Fibroblast of gingiva (primary cell): ENCODE measurements at regions not wholly inside any gene's neighbourhood (a gene's known extent, or its start where the extent isn't known, plus 50 kb on each side); places are given as distances from the start of the nearest gene placed in this dataset.
A peak's percentile ranks its signal among the peaks of the same experiment; 100 is the strongest.

Experiments
- DNase-seq: peaks from one replicate; pipeline ENCODE4 v3.0.0-alpha.2; 2011; ENCODE audit warnings: low read depth

DNA sequence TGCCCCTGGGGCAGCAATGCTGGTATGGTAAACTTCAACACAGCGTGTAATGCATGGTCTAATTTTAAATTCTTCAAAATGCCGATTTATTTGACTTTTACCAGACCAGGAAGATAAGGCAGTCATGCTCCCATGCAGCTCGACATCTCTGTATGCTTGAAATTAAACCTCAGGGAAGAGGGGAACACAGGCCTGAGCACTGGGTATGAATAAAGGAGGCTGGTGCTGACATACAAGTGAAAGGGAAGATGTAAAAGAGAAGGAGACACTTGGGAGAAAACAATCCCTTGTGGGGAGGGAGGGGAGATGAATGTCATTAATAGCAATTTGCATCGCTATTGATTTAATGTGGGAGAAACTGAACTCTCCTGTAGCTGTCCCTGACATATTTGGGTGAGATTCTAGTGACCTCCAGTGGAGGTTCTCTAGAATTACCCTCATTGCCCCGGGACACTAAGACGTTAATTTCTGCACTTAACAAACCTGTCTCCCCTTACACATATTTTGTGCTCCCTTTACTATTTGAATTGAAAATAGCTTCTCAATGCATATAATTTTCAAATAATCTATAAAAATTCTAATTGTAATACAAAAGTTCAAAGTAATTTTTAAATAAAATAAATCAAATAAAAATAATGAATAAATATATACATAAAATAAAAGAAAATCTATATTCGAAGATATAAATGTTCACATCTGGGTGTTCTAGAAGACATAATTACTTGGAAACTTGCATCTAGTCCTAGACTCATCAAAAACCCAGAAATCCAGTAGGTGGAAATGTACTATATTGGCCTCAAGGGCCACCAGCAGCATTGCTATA is 283.1 kb downstream of the LMX1A start:
- DNase-seq, result peak; percentile 50

DNA sequence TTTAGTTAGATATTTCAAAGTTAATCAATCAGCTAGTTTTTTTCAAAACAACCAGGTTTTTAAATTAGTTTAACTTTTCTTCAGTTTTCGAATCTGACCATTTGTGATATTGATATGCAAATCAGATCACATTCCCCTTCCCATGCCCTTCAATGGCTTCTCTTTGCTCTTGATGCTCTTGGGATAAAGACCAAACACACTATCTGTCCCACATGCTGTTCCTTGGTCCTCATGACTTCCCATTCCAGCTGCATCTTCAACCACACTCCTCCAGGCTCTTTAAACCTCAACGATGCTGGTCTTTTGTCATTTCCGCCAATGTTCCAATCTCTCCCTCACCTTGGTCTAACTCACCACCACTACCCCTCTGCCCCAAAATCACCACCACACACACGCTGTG is 285.8 kb downstream of the LMX1A start:
- DNase-seq, result no peak

DNA sequence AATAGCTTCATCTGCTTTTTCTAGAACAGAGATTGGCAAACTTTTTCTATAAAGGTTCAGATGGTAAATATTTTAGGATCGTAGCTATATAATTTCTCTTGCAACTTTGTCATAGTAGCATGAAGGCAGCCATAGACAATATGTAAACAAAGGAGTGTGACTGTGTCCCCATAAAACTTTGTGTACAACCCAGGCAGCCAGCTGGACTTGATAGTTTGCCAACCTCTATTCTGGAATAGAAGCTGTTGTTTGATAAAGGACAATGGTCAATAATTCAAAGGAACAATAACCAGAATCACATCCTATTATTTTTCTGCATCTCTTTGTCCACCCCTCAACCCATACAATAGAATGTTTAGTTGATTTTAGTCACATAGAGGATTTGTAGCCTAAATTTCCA is 286.7 kb downstream of the LMX1A start:
- DNase-seq, result no peak

DNA sequence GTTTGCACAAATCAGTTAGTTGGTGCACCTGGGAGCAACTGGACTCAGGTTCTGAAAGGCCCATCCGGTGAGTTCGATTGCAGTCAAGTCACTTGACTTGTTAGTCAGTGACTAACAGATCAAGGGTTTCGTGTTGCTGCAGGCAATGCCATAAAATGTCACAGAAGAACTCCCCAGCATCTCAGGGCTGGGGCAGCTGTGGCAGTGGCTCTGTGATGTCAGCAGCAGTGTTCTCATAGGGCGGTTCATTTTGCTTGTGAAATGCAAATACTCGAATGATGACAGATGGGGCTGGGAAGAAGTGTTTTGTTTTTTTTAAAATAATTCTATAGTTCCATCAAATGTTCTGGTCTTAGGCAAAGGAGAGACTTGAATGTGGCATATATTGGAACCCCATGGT is 287.8 kb downstream of the LMX1A start:
- no peak for DNase-seq

DNA sequence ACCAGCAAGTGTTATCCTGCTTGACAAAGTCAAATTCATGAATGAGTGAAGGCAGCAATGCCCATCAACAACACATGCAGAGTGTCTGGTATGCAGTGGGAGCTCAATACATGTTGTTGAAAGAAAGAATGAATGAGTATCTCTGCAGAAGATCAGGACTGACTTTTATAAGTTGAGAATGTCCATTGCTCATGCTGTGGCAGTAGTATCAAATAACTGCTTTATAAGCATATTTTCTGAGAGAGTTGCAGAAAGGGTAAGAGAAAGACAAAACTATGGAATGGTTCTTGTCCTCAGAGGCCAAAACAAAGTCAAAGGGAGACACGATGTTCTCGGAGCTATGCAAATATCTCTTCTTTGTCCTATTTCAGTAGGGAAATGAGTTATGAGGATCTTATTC is 288.7 kb downstream of the LMX1A start:
- no peak for DNase-seq

DNA sequence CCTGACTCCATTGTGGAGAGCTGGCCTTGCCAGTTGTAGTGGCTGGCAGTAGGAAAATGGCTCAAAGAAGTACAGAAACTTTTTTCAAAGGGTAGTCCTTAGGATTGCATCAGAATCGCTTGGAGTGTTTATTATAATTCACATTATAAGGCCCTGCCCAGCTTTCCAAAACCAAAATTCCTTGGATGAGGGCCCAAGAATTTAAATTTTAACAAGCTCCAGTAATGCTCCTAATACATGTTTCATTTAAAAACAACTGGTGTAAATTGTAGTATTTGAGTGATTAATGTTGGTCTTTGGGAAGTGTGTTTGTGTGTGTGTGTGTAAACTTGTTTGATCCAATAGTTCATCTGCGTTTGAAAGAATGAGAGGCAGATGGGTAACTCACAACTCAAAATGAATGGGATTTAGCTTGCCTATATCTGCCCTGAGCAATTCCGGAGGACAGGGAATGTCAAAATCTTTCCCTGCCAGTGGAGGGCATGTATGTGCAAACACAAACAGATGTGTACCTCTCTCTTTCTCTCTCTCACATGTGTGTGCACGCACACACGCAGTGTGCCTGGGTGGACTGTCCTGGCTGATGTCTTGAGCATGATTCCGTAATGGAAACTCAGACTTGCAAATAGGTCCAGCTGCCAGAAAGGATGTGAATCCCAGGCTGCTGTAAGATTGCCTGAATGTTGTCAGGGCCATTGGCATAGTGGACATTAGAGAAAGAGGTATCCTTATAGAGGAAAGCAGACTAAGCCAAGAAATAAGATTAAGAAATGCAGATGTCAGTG is 293.1 kb downstream of the LMX1A start:
- peak; percentile 17 for DNase-seq

DNA sequence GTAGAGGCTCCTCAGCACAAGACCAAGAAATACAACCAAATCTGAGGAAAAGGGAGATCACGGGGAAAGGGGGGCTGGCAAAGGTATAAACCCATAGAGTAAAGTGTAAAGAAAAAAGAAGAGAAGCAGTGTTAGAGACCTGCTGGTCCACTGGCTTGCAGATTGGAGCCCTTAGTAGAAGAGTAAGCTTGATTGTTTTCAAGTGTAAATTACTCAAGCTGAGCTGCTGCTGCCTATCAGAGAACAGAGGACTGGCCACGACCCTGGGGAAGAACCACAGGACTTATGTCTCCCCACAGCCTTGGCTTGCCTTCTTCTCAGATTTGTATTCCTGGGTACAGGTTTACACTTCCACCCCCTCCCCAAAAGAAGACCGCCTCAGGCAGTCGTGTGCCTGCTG is 294.2 kb downstream of the LMX1A start:
- no peak for DNase-seq

DNA sequence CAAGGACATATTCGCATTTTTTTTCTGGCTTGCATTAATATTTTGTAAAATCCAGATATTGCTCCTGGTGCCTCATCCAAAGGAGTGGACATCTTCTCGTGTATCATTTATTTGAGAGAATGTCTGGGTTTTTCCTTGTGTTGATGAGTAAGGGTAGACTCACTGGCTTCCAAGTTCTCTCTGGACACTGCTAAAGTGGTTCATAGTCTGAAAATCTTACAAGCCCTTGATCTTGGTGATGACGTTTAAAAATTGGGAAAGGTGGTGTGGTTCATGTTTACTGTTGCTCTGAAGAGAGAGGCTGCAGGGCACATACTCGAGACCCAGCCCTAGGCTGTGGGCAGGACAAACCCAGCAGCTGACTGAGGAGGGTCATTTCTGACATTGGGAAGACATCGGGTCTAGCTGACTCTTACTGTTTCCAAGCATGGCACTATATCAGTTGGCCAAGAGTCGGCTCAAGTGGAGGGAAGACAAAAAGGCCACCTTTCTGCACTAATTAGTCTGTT is 296.2 kb downstream of the LMX1A start:
- no peak for DNase-seq

DNA sequence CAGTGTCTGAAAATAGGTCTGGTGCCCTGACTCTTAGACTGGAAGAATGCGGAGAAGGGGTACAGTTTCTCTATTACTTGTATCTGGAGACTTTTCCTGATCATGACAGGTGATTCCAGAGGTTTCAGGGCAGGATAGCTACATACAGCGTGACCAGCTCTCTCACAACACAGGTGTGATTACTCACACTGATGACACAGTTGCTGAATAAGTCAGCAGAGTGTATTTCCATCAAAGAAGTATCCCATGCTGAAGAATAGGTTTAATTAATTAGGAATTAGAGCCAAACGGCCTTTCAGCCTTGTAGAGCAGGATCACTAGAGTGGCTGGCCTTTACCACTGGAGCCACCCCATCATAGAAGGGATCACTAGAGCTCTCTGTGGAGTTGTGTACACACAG is 298.6 kb downstream of the LMX1A start:
- DNase-seq, result no peak

DNA sequence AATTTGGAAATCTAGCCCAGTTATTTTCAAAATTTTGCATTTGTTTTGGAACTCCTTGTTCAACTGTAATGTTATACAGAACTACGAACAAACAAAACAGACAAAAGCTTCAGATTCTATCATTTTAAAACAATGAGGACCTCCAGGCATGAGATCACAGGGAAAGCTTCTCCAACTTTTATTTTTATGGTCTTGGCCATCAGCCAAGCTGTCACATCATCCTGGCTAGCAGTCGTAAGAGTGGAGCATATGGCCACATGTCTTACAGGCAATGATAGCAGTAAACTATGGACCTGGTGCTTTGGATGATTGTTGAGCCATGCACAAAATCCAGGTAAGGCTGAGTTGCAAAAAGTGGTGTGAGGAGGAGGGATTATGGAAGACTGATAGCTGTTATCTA is 299.6 kb downstream of the LMX1A start:
- DNase-seq, result no peak

DNA sequence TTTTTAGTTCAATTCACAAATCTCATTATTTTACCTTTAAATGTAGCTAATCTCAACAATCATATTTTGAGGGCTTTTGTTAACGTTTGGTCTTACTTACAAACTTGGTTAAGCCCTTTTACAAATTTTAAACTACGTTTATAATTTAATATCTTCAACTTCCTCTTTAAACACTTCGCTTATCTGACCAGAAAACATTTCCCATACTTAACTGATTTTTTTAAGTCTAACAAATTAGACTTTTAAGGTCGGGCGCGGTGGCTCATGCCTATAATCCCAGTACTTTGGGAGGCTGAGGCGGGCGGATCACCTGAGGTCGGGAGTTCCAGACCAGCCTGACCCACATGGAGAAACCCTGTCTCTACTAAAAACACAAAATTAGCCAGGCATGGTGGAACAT is 300.9 kb downstream of the LMX1A start:
- DNase-seq, result no peak

DNA sequence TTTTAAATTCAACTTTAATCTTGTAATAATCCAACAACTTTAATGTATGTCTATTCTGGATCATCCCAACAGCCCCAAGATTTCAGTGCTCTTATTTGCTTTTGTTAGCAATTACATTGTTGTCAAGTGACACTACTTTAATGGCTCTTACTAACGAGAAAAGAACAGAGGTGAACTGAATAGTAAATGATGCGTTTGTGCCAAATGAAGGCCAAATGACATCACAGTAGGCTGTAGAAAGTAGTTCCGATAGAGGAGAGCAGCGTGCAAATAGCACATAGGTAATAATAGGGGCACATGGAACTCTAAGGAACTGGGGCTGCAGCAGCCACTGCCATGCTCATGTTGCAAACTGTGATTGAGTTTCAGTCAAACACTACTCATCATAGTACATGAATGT is 301.9 kb downstream of the LMX1A start:
- DNase-seq, result no peak

DNA sequence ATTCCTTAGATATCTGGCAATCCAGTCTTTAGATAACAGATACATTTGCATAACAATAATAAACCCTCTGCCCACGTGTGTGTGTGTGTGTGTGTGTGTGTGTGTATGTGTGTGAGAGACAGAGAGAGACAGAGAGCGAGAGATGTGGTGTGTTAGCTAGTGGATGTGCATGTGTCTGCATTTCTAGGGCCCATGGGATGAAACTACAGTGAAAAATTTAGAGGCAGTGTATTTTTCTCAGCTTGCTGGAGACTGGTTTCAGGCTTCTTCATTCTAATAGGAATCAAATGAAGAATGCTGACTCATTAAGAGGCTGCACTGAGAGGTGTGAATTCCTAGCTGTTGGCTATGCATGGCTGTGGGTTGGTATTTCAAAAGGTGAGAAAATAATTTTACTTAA is 303.2 kb downstream of the LMX1A start:
- no peak for DNase-seq

DNA sequence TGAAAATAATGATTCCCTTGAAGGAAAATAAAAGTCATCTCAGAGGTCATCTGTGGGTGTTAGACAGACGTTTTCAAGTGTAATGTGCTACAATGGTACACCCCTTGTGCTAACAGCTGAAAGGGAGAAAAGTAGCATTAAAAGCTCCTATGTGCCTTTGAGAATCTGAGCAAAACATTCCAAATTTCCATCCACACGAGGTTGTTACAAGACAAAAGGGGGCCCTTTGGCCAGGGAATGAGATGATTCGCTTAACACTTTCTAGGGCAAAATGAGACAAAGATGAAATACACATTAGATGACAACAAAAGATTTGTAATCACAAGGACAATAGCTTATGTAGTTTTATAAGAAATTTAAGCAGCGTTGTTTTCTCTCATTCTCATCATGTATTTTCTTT is 303.6 kb downstream of the LMX1A start:
- no peak for DNase-seq

DNA sequence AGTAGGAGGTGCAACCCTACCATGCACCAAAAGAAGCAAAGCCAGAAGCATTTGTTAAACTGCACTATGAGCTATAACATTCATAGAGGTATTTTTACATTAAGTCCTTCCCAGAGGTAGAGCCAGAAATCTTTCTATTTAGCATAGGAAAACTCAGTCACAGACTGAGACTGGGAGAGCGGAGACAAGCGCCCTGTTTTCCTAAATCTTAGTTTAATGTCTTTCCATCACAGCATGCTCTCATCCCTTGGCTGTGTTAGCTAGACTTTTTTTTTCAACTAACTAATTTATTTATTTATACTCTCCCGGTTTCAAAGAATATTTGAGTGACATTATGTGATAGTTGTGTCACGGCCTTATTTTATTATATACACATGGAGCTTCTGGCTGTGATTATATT is 304.1 kb downstream of the LMX1A start:
- no peak for DNase-seq

DNA sequence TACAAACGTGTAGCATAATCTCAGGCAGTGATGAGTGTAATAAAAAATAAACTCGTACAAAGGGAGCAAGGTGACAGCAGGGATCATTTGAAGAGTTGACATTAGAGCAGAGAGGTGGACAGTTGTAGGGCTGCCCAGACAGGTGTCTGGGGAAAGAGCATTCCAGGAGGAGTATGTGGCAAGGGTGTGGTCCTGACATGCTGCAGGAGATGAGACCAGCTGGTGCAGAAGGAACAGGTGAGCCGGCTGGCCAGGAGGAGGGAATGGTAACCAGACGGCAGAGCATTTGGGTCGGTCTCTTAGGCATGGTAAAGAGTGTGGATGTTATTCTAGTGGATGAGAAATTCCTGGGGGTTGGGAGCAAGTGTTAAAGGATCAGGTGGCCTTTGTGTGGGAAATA is 306.3 kb downstream of the LMX1A start:
- DNase-seq, result no peak

DNA sequence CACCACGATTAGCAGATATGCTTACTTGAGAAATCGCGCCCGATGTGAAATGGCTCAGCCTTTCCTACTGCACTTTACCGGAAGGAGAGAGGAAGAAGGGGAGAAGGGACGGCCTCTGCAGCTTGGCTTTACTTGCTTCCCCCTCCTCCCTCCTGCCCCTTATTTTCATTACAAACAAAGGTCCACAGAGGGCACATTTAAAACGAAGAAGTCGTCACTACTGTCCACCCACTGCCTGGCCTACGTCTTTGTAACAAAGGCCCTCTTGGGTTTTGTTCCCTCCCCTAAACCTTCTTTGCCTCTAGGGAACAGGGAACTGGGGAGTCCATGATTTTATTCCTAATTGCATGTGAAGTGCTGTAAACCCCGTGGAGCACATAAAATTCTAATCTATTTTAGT is 308.5 kb downstream of the LMX1A start:
- no peak for DNase-seq

DNA sequence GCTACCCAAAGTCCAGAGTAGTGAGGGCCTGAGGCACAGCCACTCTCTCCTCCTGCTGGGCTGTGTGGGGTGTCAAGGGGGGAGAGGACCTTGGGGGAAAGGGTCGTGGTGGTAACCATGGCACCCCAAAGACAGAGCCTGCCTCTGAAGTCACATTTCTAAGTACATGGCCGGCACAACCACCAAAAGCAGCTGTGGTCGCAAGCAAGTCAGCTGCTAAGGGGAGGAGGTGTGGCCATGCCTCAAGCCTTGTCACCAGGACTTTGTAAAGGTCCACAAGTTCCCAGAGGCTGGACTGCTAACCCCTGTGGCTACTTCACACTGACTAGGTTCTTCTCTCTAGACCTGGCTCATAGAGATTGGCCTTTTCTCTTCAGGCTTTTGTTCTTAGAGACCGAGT is 310.6 kb downstream of the LMX1A start:
- DNase-seq, result no peak

DNA sequence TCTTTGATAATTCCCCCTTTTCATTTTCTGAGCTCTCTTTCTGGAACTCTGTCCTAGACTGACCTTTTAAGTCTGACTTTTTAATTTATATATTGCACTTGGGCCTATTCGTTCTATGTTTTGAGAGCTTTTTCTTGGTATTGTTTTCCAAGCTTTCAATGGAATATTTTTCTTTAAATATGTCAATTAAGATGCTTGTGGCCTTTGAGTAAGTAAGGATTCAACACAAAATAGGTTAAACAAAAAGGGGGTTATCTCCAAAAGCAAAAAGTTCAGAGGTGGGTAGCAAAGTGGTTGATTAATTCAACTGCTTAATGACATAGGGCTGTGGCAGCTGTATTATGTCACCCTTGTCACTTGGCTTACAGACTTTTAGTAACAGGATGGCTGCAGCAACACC is 315.9 kb downstream of the LMX1A start:
- DNase-seq, result no peak

DNA sequence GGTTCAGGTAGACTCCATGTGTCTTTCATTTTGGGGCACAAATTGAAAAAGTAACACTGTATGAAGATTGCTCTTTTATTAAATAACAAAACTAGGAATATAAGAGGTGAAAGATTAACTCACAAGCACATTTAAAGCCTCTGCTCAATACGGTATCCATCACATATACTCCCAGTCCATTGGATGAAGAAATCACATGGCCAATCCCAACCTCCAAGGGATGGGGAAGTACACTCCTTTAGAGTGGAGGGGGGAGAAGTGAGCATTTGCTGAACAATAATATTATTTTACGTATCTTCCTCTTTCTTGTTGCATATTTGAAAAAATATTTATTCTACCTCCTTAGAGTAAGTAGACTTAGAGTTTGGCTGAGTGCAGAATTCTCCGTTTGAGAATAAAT is 316.5 kb downstream of the LMX1A start:
- DNase-seq, result no peak

DNA sequence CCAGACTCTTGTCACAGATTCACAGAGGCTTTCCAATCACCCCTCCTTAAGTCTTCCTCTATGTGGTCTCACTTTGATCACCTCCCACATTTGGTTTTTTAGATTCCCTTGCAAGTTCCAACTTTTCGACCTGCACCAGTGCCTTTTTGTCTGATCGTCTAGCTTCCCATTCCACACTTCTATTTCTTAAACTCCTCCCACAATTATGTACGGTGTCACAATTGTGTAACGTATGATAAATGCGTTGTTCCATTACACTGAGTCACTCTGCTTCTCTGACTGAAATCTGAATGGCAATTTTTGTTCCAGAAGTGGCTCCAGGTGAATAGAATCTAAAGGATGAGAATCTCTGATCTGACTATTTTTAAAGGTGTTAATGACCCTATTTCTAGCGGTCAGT is 320.1 kb downstream of the LMX1A start:
- DNase-seq, result no peak

DNA sequence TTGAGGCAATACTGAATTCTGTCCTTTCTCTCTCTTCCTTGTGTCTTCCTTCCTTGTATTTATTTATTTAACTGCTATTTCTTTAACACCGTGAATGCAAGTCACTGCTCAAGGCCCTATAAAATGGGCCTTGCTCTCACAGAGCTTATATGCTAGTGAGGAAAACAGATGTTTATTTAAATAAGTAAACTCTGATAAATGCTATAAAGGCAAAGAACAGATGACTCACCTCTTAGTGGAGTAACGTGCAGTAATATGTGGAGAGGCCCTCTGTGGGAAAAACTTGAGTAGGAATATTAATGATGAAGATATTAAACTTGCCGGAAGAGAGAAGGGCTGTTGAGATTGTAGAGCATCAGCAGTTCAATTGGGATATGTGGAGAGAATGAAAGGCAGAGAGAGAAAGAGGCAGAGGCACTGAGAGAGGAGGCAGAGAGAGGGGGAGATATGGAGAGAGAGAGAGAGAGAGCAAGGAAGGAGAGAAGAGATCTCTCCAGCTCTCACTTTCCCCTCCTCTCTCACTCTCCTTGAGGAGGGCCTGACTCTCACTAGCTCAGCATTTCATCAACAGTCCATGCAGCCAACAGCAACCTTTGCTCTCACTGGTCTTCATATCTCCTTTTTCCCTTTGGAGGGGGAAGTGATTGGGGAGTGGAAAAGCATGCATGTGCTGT is 322.2 kb downstream of the LMX1A start:
- no peak for DNase-seq

DNA sequence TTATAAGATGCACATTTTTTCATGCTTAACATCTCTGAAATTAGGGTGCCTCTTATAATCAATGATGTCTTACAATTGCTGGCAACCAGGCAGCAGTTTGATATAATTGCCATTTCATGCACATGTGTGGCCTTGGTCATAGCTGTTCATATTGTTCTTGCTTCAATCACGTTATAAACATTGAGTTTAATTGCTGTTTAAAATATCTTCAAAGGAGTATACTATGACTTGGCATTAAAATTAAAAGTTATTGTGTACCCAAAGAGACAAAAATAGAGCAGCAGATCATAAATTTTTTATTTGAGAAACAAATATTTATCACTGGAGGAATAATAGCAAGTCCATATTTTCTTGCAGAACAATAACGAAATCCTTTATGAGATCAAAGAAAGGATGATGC is 325.5 kb downstream of the LMX1A start:
- DNase-seq, result no peak
